Fibroblast of mammary gland (primary cell): ENCODE measurements at regions not wholly inside any gene's neighbourhood (a gene's known extent, or its start where the extent isn't known, plus 50 kb on each side); places are given as distances from the start of the nearest gene placed in this dataset.
"Not testable (repeated sequence)": the region's sequence is repeated elsewhere in the genome, so short reads cannot be mapped to it uniquely, and the experiment has no call there.

ENCODE experiments used
- DNase-seq: peaks from one replicate; pipeline ENCODE4 v3.0.0-alpha.2; 2010; ENCODE audit warnings: low read depth
- H3K4me3 ChIP-seq: 2 replicates; pipeline ENCODE4 v1.5.1; 2011; ENCODE audit warnings: low read depth, mild to moderate bottlenecking, low read length, moderate library complexity; ENCODE audit not compliant: control insufficient read depth
- TF ChIP-seq, protein P1 (sequence below): conservative IDR thresholded peaks from 2 replicates; pipeline ENCODE4 v1.5.1; 2011; ENCODE audit warnings: low read depth, low read length, inconsistent platforms; ENCODE audit not compliant: control insufficient read depth, insufficient read depth

DNA sequence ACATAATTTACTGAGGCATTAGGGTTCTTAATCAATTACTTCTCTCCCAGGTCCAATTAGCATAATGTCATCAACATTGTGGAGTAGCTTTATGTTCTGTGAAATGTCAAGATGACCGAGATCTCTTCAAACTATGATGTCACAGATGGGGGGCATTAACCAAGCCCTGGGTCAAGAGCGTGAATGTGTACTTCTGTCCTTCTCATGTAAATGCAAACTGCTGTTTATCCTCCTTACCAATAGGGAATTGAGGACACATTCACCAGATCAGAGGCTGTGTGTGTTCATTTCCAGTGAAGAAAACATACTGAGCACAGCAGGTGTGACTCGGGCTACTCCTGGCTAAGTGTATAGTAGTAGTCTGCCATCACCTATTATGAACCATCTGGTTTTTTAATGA, 177.9 kb downstream of the MINAR1 start:
- no peak for DNase-seq
- H3K4me3 ChIP-seq = no peak overlapping the region
- TF ChIP-seq, protein P1, sequence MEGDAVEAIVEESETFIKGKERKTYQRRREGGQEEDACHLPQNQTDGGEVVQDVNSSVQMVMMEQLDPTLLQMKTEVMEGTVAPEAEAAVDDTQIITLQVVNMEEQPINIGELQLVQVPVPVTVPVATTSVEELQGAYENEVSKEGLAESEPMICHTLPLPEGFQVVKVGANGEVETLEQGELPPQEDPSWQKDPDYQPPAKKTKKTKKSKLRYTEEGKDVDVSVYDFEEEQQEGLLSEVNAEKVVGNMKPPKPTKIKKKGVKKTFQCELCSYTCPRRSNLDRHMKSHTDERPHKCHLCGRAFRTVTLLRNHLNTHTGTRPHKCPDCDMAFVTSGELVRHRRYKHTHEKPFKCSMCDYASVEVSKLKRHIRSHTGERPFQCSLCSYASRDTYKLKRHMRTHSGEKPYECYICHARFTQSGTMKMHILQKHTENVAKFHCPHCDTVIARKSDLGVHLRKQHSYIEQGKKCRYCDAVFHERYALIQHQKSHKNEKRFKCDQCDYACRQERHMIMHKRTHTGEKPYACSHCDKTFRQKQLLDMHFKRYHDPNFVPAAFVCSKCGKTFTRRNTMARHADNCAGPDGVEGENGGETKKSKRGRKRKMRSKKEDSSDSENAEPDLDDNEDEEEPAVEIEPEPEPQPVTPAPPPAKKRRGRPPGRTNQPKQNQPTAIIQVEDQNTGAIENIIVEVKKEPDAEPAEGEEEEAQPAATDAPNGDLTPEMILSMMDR = no peak

DNA sequence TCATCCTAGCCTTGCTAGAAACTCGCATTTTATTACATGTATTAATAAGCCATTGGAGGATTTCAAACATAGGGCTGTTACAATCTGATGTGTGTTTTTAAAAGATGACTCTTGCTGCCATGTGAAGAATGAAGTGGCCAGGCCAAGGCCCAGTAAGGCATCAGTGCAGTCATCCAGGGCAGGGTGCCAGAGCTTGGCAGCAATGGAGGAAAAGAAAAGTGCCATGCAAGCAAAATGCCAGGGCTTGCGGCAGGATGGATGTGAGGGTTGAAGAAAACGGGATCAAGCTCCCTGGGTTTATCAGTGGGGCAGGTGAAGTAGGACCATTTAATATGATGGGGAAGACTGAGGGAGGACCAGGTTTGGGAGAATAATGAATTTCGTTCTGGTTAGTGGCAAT, 183.6 kb downstream of the MINAR1 start:
- TF ChIP-seq, protein P1 = no peak
- DNase-seq = no peak

DNA sequence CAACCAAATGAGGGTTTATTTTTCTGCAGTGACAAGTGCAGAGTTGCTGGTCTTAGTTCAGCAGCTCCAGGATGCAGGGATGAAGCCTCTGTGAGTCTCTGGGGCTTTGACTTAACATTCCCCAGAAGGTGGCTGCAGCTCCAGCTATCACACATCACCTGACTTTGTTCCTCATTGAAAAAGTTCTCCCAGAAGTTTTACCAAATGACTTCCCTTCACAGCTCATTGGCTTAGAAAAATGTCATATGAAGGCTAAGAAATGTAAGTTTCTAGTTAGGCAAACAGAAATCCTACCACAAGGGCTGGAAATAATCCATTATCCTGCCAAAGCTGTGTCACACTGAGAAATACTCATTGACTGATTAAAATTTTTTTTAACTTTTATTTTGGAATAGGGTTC, 184.9 kb downstream of the MINAR1 start:
- no peak overlapping the region for H3K4me3 ChIP-seq
- no peak for DNase-seq

More for the DNA sequence above, 183.6 kb downstream of the MINAR1 start:
- H3K4me3 ChIP-seq = no peak overlapping the region

DNA sequence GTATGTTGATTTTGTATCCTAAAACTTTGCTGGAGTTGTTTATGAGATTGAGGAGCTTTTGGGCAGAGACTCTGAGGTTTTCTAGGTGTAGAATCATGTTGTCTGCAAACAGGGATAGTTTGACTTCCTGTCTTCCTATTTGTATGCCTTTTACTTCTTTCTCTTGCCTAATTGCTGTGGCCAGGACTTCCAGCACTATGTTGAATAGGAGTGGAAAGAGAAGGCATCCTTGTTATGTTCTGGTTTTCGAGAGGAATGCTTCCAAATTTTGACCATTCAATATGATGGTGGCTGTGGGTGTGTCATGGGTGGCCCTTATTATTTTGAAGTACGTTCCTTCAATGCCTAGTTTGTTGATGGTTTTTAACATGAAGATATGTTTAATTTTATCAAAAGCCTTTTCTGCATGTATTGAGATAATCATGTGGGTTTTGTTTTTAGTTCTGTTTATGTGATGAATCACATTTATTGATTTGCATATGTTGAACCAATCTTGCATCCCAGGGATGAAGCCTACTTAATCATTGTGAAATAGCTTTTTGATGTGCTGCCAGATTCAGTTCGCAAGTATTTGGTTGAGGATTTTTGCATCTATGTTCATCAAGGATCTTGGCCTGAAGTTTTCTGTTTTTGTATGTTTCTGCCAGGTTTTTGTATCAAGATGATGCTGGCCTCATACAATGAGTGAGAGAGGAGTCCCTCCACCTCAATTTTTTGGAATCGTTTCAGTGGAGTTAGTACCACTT, 188.1 kb downstream of the MINAR1 start:
- no peak overlapping the region for H3K4me3 ChIP-seq
- peak; percentile 91 for DNase-seq
- TF ChIP-seq, protein P1 = no peak

More for the DNA sequence above, 184.9 kb downstream of the MINAR1 start:
- TF ChIP-seq, protein P1 = no peak

DNA sequence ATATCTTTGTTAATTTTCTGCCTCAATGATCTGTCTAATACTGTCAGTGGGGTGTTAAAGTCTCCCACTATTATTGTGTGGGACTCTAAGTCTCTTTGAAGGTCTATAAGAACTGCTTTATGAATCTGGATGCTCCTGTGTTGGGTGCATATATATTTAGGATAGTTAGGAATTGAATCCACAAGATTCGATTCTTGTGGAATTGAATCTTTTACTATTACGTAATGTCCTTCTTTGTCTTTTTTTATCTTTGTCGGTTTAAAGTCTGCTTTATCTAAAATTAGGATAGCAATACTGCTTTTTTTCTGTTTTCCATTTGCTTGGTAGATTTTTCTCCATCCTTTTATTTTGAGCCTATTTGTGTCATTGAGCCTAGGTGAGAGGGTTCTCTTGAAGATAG, 189.7 kb downstream of the MINAR1 start:
- DNase-seq = not testable (repeated sequence)

DNA sequence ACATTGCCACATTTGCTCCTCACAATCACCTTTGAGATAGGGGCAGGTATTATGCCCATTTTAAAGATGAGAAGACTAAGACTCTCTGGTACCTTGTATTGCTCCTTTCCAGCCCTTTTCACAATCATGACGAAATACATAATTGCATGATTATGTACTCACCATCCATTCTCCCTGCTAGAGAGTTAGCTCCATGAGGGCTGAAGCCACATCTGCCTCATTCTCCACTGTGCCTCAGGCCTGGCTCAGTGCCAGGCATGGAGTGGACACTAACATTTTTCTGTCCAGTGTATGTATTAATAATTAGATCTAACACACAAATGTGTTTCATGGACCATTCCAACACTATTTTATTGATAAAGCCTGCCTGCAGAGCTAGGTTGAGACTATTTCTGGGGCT, 191.4 kb downstream of the MINAR1 start:
- TF ChIP-seq, protein P1 = no peak
- no peak for DNase-seq

More for the DNA sequence above, 189.7 kb downstream of the MINAR1 start:
- not testable (repeated sequence) for H3K4me3 ChIP-seq

DNA sequence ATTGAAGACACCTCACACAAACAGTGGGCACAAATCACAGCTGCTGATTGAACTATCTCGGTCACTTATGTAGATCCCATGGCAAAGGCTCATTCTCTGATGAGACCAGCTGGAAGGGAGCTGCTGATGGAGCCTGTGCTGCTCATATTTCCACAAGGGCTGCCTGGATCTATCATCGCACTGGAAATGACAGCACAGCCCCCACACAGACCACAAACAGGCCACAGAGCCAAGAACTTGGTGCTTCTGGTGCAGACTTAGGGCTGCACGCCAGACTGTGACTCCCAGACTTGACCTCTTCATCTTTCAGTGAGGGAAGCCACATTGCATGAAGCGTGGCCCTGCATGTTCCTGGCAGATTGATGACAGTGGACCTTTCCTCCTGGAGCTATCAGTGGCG, 197.6 kb downstream of the MINAR1 start:
- peak; percentile 87 for DNase-seq
- TF ChIP-seq, protein P1 = no peak
- no peak overlapping the region for H3K4me3 ChIP-seq

More for the DNA sequence above, 191.4 kb downstream of the MINAR1 start:
- H3K4me3 ChIP-seq = no peak overlapping the region
